HCT116 (cell line): ENCODE measurements at regions not wholly inside any gene's neighbourhood (a gene's known extent, or its start where the extent isn't known, plus 50 kb on each side); places are given as distances from the start of the nearest gene placed in this dataset.

Source experiments
- ATAC-seq: fragments of 200-7000 bp; cut with Tn5 transposase; 2 replicates; pipeline ENCODE4 v1.9.1; 2020; ENCODE audit warnings: mild to moderate bottlenecking, moderate library complexity
- BruUV-seq: library from RNA; stranded (reverse); fragments of 400-500 nt; replicated peaks from 2 replicates; lab custom pipeline; 2021; lab: Mats Ljungman, UMichigan
- CTCF ChIA-PET: fragments of 300-600 bp; sonication (Branson Sonifier 250); formaldehyde crosslinking; loops from one replicate; lab custom pipeline; 2021; ENCODE audit warnings: antibody characterized with exemption; lab: Charles Lee
- POLR2A ChIA-PET: fragments of 300-600, 350-600 bp; sonication (Branson Sonifier 250); formaldehyde crosslinking; loops from one replicate; lab custom pipeline; 2021; ENCODE audit warnings: antibody characterized with exemption; lab: Charles Lee
- RAD21 ChIA-PET, 2 experiments: fragments of 300-600 bp; sonication (Branson Sonifier 250); formaldehyde crosslinking; loops; one replicate each; lab custom pipeline; 2023; ENCODE audit warnings: low total read pairs in 2 of 2; ENCODE audit not compliant: uncharacterized antibody in 2 of 2, unreplicated experiment in 2 of 2, low non-redundant PET in 1 of 2; lab: Charles Lee
- DNase-seq: peaks from one replicate; pipeline ENCODE4 v3.0.0-alpha.2; 2010; ENCODE audit warnings: low read depth, low spot score
- H2AFZ ChIP-seq: fragments of 200-600 bp; shearing (Covaris generic), sonication (generic); 2 replicates; pipeline ENCODE4 v1.6.1; 2017; ENCODE audit warnings: low read depth, mixed run types, mixed read lengths, antibody characterized with exemption, low read length; ENCODE audit not compliant: poor library complexity, severe bottlenecking
- H3K27ac ChIP-seq: 2 replicates; pipeline ENCODE4 v1.5.1; 2012; ENCODE audit warnings: low read depth, low read length
- H3K27me3 ChIP-seq: fragments of 200-600 bp; sonication (generic); 2 replicates; pipeline ENCODE4 v1.6.1; 2016; ENCODE audit warnings: mixed run types, low read length, mixed read lengths; ENCODE audit not compliant: insufficient read depth
- H3K36me3 ChIP-seq, 2 experiments: fragments of 200-500 bp in 1 of 2; fragments of 200-600 bp in 1 of 2; sonication (Bioruptor generic) in 1 of 2; sonication (generic) in 1 of 2; 2 replicates each; pipeline versions ENCODE4 v1.5.1 to v1.6.1; 2014 to 2016; ENCODE audit warnings: low read length in 2 of 2, inconsistent platforms in 1 of 2, mixed read lengths in 1 of 2, mixed run types in 1 of 2; ENCODE audit not compliant: insufficient read depth in 2 of 2, control insufficient read depth in 1 of 2
- H3K4me1 ChIP-seq, 2 experiments: fragments of 200-600 bp in 1 of 2; sonication (generic) in 1 of 2; 2 replicates each; pipeline versions ENCODE4 v1.5.1 to v1.6.1; 2012 to 2017; ENCODE audit warnings: low read length in 2 of 2, inconsistent platforms in 1 of 2, mild to moderate bottlenecking in 1 of 2, mixed read lengths in 1 of 2, mixed run types in 1 of 2, moderate library complexity in 1 of 2; ENCODE audit not compliant: insufficient read depth in 2 of 2, control insufficient read depth in 1 of 2
- H3K4me2 ChIP-seq: fragments of 200-600 bp; sonication (generic); 2 replicates; pipeline ENCODE4 v1.6.1; 2017; ENCODE audit warnings: mixed run types, low read length, mixed read lengths
- H3K4me3 ChIP-seq, 2 experiments: fragments of 200-600 bp in 1 of 2; sonication (generic) in 1 of 2; replicated peaks in 1 of 2; 2 replicates each; pipeline ENCODE4 v1.5.1; 2011 to 2016; ENCODE audit warnings: low read length in 2 of 2, control low read depth in 1 of 2, low read depth in 1 of 2, mild to moderate bottlenecking in 1 of 2, mixed read lengths in 1 of 2, mixed run types in 1 of 2
- H3K79me2 ChIP-seq: fragments of 200-600 bp; sonication (generic); 2 replicates; pipeline ENCODE4 v1.6.1; 2017; ENCODE audit warnings: mild to moderate bottlenecking, mixed run types, low read length, moderate library complexity, mixed read lengths; ENCODE audit not compliant: insufficient read depth
- H3K9ac ChIP-seq: fragments of 200-600 bp; sonication (generic); 2 replicates; pipeline ENCODE4 v1.6.1; 2016; ENCODE audit warnings: low read length, mixed read lengths
- H3K9me2 ChIP-seq: fragments of 200-600 bp; sonication (generic), shearing (Covaris generic); 2 replicates; pipeline ENCODE4 v1.6.1; 2017; ENCODE audit warnings: mixed run types, mild to moderate bottlenecking, moderate library complexity; ENCODE audit not compliant: insufficient read depth
- H3K9me3 ChIP-seq, 2 experiments: fragments of 200-500 bp in 1 of 2; fragments of 200-600 bp in 1 of 2; sonication (Bioruptor generic) in 1 of 2; sonication (generic) in 1 of 2; 2 replicates each; pipeline ENCODE4 v1.6.1; 2014 to 2017; ENCODE audit warnings: low read length in 2 of 2, mixed read lengths in 2 of 2, inconsistent platforms in 1 of 2, low read depth in 1 of 2, mild to moderate bottlenecking in 1 of 2, mixed run types in 1 of 2, moderate library complexity in 1 of 2; ENCODE audit not compliant: control insufficient read depth in 1 of 2, insufficient read depth in 1 of 2
- H4K20me1 ChIP-seq: fragments of 200-600 bp; sonication (generic), shearing (Covaris generic); 2 replicates; pipeline ENCODE4 v1.6.1; 2017; ENCODE audit warnings: mixed run types, mild to moderate bottlenecking, moderate library complexity; ENCODE audit not compliant: insufficient read depth
- ATF3 ChIP-seq: IDR thresholded peaks from 2 replicates; pipeline ENCODE4 v1.6.1; 2012
- CTCF ChIP-seq, 3 experiments: fragments of 200-600 bp in 1 of 3; sonication (generic) in 1 of 3; IDR thresholded peaks in 2 of 3; conservative IDR thresholded peaks in 1 of 3; 2 replicates each; pipeline ENCODE4 v1.5.1; 2012 to 2017; ENCODE audit warnings: low read depth in 2 of 3, low read length in 2 of 3, antibody characterized with exemption in 1 of 3, borderline replicate concordance in 1 of 3, control low read depth in 1 of 3, mild to moderate bottlenecking in 1 of 3, mixed read lengths in 1 of 3, mixed run types in 1 of 3, moderate library complexity in 1 of 3; ENCODE audit not compliant: insufficient read depth in 1 of 3
- FOSL1 ChIP-seq: IDR thresholded peaks from 2 replicates; pipeline ENCODE4 v1.6.1; 2012; ENCODE audit warnings: low read depth
- POLR2A ChIP-seq: IDR thresholded peaks from 2 replicates; pipeline ENCODE4 v1.7.0; 2011; ENCODE audit warnings: borderline replicate concordance; ENCODE audit not compliant: insufficient read depth, insufficient read length; ENCODE audit errors: extremely low read depth
- POLR2AphosphoS5 ChIP-seq: IDR thresholded peaks from 2 replicates; pipeline ENCODE4 v1.6.1; 2011; ENCODE audit warnings: mild to moderate bottlenecking, low read depth, low read length, moderate library complexity
- SP1 ChIP-seq: IDR thresholded peaks from 2 replicates; pipeline ENCODE4 v1.6.1; 2012; ENCODE audit warnings: low read depth
- SRF ChIP-seq: IDR thresholded peaks from 2 replicates; pipeline ENCODE4 v1.6.1; 2012; ENCODE audit warnings: low read depth
- TCF7L2 ChIP-seq: IDR thresholded peaks from 2 replicates; pipeline ENCODE4 v1.7.0; 2011; ENCODE audit warnings: borderline replicate concordance, inconsistent platforms; ENCODE audit not compliant: insufficient read depth, insufficient read length; ENCODE audit errors: extremely low read depth
- intact Hi-C: fragments of 100-400 bp; cut with micrococcal nuclease; formaldehyde crosslinking; loops from 2 replicates; pipeline ENCODE4 v1.10.0; 2022

DNA sequence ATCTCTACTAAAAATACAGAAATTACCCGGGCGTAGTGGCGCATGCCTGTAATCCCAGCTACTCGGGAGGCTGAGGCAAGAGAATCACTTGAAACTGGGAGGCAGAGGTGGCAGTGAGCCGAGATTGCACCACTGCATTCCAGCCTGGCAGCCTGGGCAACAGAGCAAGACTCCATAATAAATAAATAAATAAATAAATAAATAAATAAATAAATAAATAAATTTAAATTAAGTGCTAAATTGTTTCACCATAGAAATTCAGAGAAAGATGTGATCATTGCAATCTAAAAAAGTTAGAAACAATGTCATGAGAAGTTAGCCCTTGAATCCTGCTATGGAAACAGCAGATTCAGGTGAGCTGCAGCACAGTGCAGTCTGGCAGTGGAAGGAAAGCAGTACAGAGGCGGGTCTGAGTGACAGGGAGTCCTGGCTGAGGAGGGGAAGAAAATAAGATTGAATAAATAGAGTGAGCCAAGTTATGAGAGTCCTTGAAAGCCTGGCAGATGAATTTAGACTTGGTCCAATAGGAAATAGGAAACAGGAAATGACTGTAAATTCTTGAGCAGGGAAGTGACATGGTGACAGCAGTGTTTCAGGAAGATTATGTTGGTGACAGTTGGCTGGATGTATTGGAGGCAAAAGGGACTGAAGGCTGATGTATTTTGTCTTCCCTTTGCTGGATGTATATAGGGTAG is 241.5 kb downstream of the GXYLT1 start:
- H3K9me3 ChIP-seq, result no peaks in the 10 kb centered on the region
- DNase-seq, result no peak
- ChIA-PET RAD21 (no interaction called here), CTCF (no interaction called here), POLR2A (no interaction called here)
- no peaks in the 10 kb centered on the region for H3K9me2 ChIP-seq
- no peaks in the 10 kb centered on the region for H3K27me3 ChIP-seq
- H2AFZ ChIP-seq, result no peak overlapping the region
- no peaks in the 10 kb centered on the region for H3K4me1 ChIP-seq
- TF ChIP-seq CTCF (IDR thresholded peaks at IDR 0.05 in 2 of 3, conservative IDR thresholded peaks at IDR 0.05 in 1 of 3; ENCODE audit: borderline replicate concordance in 1 of 3, insufficient read depth in 1 of 3, low read depth in 2 of 3, low read length in 2 of 3), result no peak
- TF ChIP-seq SP1, result no peak
- TF ChIP-seq SRF, result no peak
- TF ChIP-seq TCF7L2, result no peak
- no peak for TF ChIP-seq POLR2AphosphoS5
- no peak for TF ChIP-seq FOSL1
- no peak for TF ChIP-seq ATF3
- TF ChIP-seq POLR2A, result no peak
- no peak overlapping the region for H3K27ac ChIP-seq
- no peak overlapping the region for H3K4me2 ChIP-seq
- H3K36me3 ChIP-seq, result no peaks in the 10 kb centered on the region
- intact Hi-C loops, result no loop called here
- H3K79me2 ChIP-seq, result no peaks in the 10 kb centered on the region
- H4K20me1 ChIP-seq, result no peaks in the 10 kb centered on the region
- no peak overlapping the region for H3K9ac ChIP-seq
- no TSS peak for BruUV-seq
- ATAC-seq, result no peak
- no peak overlapping the region for H3K4me3 ChIP-seq
